HG02970 (cell line): ENCODE measurements at regions not wholly inside any gene's neighbourhood (a gene's known extent, or its start where the extent isn't known, plus 50 kb on each side); places are given as distances from the start of the nearest gene placed in this dataset.

Experiments used
- ATAC-seq: cut with Tn5 transposase; IDR thresholded peaks from one replicate; pipeline ENCODE4 v1.9.1; 2021; ENCODE audit warnings: mild to moderate bottlenecking, moderate library complexity, moderate number of reproducible peaks; ENCODE audit not compliant: unreplicated experiment, low FRiP score

DNA sequence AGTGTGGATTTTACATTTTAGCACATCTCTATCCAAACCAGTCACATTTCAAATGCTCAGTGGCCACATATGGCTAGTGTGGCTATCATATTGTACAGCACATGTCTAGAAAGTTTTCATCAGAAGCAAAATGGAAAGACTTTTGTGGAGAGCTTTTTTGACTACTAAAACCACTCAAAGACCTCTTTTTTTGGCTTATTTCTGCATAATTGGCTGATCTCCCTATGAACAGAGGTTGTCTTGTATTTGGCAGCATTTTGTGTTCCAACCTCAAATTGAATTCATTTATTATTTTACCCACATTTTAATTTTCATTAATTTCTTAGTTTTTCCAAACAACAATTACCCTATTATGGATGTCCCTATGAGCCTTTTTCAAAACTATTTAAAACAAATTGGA, 395.7 kb downstream of the TLE1 start:
- no peak for ATAC-seq

DNA sequence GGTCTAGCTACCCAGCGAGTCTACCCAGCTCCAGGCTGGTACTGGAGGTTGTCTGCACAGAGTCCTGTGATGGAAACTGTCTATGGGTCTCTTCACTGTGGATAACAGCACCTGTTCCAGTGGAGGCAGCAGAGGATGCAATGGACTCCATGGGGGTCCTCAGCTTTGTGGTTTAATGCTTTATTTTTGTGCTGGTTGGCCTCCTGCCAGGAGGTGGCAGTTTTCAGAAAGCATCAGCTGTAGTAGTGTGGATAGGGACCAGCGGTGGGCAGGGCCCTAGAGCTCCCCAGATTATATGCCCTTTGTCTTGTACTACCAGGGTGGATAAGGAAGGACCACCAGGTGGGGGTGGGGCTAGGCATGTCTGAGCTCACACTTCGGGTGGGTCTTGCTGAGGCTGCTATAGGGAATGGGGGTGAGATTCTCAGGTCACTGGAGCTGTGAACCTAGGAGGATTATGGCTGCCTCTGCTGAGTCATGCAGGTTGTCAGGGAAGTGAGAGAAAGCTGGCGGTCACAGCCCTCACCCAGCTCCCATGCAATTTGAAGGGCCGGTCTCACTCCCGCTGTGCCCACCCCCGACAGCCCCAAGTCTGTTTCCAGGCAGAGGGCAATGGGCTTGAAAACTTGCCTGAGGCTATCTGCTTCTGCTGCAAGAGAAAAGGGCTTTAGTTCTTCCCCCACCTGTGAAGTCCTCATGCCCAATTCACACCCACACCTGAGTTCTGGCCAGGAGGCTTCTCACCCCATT, 397.1 kb downstream of the TLE1 start:
- ATAC-seq = no peak

DNA sequence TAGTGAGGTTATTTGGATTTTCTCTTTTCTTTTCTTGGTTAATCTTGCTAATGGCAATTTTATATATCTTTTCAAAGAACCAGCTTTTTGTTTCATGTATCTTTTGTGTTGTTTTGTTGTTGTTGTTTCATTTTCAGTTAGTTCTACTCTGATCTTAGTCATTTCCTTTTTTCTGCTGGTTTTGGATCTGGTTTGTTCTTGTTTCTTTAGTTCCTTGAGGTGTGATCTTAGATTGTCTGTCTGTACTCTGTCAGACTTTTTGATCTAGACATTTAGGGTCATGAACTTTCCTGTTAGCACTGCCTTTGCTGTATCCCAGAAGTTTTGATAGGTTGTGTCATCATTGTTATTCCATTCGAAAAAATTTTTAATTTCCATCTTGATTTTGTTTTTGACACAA, 399.7 kb downstream of the TLE1 start:
- ATAC-seq = no peak

DNA sequence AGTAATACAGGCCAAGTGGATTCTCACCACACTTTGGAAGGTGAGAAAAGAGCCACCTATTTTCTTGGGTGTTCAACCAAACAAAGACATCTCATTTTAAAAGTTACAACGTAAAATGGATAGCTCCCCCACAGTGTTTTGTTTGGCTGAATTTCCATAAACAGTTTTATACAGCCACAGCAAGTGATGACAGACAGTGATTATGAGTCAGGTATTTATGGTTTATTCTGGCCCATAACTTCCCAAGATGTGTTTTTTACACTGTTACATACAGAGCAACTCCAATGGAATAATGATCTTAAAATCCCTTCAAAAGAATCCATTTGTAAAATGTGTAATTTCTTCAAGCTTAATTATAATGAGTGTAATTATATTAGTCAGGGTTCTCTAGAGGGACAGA, 421.3 kb downstream of the TLE1 start:
- no peak for ATAC-seq

DNA sequence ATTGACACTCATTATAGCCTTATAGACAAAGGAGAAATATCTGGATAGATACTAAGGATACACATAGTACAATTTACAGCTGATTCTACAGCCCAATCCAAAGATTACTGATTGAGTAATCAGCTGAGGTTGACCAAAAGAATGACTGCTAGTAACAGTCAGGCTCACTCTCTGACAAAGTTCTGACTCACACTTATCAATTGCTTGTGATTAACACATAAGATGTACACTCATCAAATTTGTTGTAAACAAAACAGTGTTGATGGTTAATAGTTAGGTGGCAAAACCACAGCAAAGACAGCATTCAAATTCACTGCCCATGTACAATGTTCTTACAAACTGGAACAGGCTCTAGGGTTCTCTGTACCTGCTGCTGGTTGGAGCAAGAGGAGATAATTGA, 422.7 kb downstream of the TLE1 start:
- no peak for ATAC-seq

DNA sequence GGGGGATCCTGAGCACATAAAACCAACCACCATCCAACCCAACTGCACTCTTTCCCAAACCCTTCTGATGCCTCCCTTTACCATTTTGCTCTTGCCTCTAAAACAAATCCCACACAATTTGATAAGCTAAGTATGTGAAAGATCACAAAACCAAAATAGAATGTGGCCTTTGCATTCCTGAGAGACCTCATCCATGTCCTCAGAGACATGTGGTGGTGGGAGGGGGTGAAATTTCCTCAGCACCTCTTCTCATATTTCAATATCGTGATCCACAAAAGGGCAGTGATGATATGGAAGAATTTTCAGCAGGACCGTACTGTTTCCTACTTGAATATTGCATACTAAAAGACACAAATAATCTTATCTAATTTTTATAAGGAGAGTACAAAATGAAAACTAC, 423.3 kb downstream of the TLE1 start:
- ATAC-seq = no peak

DNA sequence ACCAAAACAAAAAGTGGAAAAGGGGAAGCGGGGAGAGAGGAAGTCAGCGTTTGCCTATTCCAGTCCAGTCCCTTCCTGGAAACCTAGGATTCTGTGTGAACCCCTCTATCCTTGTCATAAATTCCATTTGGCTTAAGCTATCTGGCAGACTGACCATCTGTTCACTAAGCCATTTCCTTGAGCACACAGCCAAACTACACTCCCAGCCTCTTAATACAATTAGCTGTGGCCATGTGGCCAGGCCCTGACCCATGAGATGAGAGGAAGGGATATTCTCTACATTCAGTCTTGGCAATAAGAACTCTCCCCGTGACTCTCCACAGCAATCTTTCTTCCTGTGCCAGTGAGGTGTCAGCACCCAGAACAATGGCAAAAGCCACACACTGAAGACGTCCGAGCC, 424.8 kb downstream of the TLE1 start:
- ATAC-seq = no peak

DNA sequence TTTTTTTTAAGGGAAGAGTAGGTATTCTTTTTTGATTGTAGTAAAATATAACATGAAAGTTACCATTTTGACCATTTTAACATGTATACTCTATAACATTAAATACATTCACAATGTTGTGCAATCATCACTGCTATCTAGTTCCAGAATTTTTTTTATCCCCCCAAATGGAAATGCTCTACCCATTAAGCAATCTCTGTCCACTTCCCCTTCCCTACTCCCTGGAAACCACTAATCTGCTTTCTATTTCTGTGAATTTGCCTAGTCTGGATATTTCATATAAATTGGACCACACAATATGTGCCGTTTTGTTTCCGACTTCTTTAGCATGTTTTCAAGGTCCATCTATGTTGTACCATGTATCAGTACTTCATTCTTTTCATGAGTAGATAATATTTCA, 429.5 kb downstream of the TLE1 start:
- ATAC-seq = no peak

DNA sequence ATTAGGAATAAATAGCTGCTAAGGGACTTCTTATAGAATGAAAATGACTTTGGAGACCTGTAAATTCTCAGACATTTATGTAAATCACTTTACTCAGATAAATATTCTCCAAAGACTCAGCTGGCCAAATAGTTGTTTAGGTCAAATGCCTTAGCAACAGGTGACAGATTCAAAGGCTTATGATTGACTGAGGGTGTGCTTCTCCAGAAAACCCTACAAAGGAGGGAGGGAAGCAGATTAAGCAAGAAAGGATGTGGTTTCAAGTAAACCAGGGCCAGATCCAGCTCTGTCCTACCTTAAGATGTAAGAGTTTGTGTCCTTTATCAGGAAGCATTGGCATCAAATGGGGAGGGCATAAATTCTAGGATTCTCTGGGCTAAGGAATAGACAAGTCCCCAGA, 433.0 kb downstream of the TLE1 start:
- ATAC-seq = no peak

DNA sequence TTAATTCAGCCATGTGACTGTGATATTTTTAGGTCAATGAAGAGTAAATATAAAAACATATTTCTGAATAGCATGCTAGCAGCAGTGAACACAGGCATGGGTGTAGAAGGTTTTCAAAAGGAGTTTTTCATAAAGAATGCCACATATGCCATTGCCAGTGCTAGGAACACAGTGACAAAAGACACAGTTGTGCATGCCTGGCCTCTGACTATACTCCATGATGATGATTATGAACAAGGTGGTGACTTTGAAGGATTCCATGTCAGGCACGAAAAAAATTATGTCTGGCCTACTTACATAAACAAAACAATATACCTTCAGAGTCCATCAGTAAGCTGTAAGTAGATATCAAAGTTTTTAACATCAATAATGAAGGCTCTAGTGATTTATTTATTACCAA, 438.7 kb downstream of the TLE1 start:
- ATAC-seq = no peak

DNA sequence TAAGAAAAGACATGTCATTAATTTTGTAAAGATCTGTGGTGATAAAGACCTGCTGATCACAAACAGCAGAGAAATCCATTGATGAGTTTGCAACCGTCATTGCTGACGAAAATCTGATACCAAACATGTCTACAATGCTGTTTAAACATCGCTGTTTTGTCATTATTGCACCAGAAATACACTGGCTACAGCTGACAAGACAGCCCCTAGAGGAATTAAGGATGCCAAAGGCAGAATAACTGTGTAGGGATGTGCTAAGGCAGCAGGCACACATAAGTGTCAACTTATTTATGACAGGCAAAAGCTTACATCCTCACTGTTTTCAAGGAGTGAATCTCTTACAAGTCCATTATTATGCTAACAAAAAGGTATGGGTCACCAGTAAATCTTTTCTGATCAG, 439.3 kb downstream of the TLE1 start:
- no peak for ATAC-seq

DNA sequence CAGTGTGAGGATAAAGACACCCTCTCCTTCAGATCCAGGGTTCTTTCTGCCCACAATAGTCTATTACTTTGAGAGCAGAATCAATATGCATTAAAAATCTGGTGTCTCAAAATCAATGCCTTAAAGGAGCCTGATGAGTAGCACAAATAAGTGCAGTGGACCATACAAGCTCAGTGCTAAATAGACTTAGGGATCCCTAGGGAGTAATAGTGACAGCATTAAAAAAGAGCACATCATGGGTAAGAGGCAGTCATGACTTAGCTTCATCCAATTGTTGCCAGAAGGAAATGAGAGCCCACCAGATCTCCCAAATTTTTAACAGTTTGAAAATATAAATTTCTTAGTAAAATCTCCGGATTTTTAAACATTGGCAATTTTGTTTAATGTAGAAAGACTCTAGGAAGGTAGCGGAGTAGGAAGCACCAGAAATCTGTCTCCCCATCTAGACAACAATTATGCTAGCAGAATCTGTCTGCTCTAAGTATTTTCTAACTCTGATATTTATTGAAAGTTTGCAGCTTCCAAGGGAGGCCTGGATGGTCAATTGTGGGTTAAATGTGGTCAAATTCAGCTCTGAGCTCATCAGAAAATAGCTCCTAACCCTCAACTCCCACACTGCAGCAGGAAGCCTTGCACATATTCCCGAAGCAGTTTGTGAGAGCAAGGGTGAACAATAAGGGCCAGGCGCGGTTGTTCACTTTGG, 443.9 kb downstream of the TLE1 start:
- no peak for ATAC-seq

DNA sequence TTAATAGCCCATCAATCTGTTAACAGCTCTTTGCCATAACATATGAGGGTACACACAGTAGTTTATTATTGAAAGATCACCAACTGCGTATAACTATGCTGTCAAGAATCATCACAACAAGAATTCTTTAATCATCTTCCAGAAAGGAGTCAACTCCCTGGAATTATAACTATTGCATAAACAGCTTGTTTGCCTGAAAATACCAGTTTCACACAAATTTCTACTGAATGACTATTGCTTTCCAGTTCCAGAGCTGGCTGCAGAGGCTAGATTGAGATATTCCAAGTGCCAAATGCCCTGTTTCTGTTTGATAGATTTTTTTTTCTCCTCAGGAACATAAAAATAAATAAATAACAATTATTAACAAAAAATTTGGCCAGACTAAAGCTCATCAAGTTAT, 444.7 kb downstream of the TLE1 start:
- no peak for ATAC-seq

DNA sequence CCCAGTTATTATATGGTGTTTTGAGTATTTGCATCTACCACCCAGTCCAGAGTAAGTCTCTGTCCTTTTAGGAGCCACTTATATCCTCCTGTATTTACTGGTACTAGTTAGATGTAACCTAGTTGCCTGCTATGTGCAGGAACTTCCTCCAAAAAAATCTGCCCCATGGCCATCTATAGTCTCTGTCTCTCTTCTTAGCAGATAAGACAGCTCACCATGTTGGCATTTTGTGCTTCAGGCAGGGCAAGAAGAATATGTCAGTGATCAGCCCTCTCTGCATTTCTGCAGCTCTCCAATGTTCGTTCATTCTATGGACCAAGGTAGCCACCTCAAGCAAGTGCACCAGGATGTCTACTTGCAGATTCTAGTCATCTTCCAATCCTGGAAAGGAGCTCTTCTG, 446.5 kb downstream of the TLE1 start:
- no peak for ATAC-seq

DNA sequence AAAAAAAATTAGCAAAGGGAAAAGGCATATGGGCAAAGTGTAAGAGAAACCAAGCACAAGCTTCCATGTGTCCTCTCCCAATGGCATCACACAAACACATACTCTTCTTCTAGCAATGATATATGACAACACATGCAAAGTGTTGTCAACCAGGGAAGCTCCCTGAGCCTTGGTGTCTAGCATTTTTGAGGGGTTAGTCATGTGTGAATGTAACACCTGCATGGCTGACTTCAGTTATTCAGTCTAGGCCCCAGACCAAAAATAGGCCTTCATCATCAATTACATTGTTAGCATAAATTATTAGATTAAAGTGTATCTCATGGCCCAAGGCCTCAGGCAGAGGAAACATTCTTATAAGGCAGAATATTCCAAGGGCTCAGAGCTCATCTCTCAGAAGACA, 450.0 kb downstream of the TLE1 start:
- ATAC-seq = no peak

DNA sequence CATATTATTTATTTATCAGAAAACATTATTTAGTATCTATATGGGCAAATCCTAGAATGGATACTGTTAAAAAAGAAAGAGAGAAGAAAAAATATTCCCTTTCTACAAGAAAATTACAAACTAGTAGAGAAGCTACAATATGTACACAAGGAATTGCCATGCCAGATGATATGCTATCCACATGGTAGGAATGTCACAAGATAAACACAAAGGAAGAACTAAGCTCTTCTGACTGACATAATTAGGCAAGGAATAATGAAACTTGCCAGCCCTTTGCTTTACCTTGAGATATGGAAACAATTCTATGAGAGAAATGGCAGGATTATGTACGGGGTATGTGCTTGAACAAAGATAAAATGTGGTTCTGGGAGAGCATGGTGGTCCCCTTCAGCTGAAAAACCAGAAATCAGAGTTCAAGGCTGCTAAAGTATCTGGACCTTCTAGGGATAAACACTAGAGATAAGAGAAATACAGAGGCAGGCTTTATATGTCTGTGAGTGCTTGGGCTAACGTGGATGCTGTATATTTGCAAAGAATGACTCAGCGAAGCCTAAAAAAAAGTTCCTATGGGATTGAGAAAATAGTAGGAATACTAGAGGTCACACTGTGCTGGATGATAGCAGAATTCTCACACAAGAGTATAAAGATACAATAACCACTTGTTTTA, 451.6 kb downstream of the TLE1 start:
- no peak for ATAC-seq

DNA sequence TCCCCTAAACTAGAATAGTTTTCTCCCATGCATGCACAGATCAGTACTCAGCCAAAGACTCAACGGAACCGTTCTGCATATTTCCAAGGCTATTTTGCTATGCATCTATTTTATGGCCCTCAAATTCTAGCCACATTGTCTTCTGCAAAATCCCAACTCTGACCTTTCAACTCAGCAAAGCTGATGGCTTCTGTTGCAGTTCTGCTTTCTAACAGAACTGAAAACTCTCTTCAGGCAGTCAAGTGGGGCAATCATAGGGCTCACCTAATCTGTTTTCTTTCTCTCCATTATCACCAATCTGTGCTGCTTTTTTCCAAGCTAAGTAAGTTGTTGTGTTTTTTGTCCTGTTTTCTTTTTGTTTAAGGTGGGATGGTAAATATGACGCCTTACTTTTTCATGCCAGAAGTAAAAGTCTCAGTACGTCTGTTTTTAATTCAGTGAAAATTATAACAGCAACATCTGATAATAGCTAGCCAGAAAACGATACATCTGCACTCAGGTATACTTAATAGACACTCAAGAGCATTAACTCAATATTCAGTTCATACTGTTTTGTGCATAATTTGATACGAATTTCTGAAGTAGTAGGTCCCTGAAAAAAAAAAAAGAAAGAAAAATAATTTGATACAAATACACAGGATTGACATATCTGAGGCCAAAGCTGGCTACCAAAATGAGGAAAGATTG, 454.3 kb downstream of the TLE1 start:
- ATAC-seq = no peak

DNA sequence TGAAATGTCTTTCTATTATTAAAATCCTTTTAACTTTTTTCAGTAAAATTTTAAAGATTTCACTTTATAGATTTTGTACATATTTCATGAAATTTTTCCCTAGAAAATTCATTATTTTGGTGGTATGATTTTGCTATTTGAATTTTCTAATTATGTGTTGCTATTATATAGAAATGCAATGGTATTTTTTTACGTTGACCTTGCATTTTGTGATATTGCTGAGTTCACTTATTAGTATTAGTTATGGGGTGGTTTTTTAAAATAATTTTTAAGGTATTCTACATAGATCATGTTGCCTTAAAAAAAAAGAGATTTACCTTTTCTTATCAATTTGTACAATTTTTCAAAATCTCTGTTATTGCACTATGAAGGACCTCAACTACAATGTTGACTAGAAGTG, 458.3 kb downstream of the TLE1 start:
- no peak for ATAC-seq

DNA sequence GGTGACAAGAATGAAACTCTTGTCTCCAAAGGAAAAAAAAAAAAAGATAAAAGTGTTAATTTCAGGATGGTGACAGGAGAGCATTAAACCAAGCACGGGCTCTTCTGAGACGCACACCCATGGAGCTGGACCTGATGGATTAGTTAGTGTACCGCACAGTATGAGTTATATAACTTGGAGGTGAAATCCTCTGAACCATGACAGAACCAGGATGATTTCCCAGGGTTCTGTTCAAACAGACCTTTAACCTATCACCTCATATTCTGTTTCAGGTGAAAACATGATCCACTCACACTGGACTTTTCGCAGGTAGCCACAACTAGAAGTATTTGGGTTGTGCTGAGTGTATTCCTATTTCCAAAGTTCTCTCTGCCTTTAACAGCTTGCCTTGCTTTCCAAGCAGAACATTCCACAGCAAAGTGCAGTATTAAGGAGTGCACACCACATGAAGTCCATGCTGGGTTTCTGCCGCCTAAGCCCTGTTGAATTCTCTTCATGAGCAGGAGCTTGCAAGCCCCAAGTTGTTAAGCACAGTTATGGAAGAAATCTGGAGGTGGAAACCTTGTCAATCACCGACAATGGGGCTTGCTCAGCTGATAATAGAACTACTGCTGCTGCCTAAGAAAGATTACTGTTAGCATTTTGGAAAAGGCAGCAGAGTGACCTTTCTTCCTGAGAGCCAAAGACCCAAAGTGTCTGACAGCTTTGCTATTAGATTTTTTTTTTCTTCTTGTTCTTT, 461.7 kb downstream of the TLE1 start:
- ATAC-seq = no peak

DNA sequence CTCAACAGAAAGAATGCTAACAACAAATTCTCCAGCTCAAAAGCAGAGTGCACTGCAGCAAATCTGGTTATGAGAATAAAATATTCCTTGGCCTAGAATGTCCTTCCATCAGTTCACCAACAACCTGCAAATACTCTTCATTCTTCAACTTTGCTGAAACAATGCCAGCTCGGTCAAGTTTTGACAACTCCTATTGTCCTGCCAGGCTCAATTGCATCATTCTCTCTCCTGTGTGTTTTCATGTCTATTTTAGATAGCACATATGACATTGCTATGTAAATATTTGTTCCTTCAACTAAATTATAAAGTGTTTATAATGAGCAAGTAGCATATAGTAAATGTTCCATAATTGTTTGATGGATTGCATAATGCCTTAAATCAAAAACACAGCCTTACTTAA, 463.8 kb downstream of the TLE1 start:
- no peak for ATAC-seq
